ENCODE measurements at regions not wholly inside any gene's neighbourhood (a gene's known extent, or its start where the extent isn't known, plus 50 kb on each side); places are given as distances from the start of the nearest gene placed in this dataset.

DNA sequence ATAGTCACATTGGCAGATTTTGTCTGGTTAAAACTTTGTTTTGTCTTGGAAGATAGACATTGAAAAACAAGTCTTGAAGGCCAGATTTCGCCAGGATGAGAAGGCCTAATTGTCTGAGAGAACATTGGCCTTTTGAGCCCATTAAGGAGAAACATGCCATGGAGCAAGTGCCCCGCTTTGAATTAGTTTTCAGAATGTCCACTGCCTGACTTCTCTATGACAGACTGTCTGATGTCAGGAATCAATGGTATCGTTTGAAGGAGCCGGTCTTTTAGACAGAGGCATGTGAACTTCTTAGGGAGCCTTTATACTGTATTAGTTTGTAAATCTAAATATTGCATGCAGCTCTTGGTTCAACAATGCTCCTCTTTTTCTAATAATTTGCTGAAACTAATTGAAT is 155.9 kb downstream of the DLEU7 start (continued):
- TF ChIP-seq ZNF548 (tag by site-specific recombination; IDR thresholded peaks at IDR 0.05) = no peak
- TF ChIP-seq ZNF37A (tag by site-specific recombination; IDR thresholded peaks at IDR 0.05) = no peak
- TF ChIP-seq, protein P1, sequence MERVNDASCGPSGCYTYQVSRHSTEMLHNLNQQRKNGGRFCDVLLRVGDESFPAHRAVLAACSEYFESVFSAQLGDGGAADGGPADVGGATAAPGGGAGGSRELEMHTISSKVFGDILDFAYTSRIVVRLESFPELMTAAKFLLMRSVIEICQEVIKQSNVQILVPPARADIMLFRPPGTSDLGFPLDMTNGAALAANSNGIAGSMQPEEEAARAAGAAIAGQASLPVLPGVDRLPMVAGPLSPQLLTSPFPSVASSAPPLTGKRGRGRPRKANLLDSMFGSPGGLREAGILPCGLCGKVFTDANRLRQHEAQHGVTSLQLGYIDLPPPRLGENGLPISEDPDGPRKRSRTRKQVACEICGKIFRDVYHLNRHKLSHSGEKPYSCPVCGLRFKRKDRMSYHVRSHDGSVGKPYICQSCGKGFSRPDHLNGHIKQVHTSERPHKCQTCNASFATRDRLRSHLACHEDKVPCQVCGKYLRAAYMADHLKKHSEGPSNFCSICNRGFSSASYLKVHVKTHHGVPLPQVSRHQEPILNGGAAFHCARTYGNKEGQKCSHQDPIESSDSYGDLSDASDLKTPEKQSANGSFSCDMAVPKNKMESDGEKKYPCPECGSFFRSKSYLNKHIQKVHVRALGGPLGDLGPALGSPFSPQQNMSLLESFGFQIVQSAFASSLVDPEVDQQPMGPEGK (tag by site-specific recombination; IDR thresholded peaks at IDR 0.05) = no peak
- no peak for TF ChIP-seq ZNF670 (tag by site-specific recombination; IDR thresholded peaks at IDR 0.05; ENCODE audit: low read depth)
- no peak for TF ChIP-seq ZNF792 (tag by site-specific recombination; IDR thresholded peaks at IDR 0.05)
- TF ChIP-seq, protein P2, sequence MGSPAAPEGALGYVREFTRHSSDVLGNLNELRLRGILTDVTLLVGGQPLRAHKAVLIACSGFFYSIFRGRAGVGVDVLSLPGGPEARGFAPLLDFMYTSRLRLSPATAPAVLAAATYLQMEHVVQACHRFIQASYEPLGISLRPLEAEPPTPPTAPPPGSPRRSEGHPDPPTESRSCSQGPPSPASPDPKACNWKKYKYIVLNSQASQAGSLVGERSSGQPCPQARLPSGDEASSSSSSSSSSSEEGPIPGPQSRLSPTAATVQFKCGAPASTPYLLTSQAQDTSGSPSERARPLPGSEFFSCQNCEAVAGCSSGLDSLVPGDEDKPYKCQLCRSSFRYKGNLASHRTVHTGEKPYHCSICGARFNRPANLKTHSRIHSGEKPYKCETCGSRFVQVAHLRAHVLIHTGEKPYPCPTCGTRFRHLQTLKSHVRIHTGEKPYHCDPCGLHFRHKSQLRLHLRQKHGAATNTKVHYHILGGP (tag by site-specific recombination; IDR thresholded peaks at IDR 0.05) = no peak

DNA sequence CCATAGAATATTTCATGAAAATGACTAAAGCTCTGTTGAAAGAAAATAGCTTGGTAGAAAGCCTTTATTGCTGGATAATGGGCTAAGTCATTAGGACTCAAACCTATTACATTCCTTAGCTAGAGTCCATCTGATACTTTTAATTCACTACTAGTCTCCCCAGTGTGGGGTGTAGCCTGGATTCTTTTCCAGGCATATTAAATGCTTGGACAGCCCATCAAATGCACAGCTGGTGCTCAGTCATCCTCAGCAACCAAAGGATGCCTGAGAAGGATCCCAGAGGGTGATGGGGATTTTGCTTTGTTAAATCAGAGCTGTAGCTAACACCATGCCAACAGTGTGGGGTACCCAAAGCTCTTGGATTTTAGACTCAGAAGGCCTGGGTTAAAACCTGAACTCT is 153.5 kb downstream of the DLEU7 start:
- Histone ChIP-seq H3K4me3 (ENCODE audit: low read depth, low read length) (no peak overlapping the region), H3K36me3 (ENCODE audit: control insufficient read depth in 2 of 2, insufficient read depth in 1 of 2, low read length in 2 of 2) (no peaks in the 10 kb centered on the region), H3K9me3 (ENCODE audit: control insufficient read depth, insufficient read depth, low read depth, low read length) (no peaks in the 10 kb centered on the region), H3K4me1 (ENCODE audit: control insufficient read depth, insufficient read depth, low read length) (peaks cover 7% of the 10 kb centered on the region), H3K27ac (ENCODE audit: extremely low read depth, low read depth, low read length) (no peak overlapping the region)
- POLR2A ChIA-PET = no interaction called here
- TF ChIP-seq, protein P3, sequence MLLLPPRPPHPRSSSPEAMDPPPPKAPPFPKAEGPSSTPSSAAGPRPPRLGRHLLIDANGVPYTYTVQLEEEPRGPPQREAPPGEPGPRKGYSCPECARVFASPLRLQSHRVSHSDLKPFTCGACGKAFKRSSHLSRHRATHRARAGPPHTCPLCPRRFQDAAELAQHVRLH (tag by site-specific recombination; IDR thresholded peaks at IDR 0.05) = no peak
- TF ChIP-seq, protein P4, sequence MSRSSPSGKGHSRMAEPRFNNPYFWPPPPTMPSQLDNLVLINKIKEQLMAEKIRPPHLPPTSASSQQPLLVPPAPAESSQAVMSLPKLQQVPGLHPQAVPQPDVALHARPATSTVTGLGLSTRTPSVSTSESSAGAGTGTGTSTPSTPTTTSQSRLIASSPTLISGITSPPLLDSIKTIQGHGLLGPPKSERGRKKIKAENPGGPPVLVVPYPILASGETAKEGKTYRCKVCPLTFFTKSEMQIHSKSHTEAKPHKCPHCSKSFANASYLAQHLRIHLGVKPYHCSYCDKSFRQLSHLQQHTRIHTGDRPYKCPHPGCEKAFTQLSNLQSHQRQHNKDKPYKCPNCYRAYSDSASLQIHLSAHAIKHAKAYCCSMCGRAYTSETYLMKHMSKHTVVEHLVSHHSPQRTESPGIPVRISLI (tag by site-specific recombination; IDR thresholded peaks at IDR 0.05) = no peak
- TF ChIP-seq, protein P5, sequence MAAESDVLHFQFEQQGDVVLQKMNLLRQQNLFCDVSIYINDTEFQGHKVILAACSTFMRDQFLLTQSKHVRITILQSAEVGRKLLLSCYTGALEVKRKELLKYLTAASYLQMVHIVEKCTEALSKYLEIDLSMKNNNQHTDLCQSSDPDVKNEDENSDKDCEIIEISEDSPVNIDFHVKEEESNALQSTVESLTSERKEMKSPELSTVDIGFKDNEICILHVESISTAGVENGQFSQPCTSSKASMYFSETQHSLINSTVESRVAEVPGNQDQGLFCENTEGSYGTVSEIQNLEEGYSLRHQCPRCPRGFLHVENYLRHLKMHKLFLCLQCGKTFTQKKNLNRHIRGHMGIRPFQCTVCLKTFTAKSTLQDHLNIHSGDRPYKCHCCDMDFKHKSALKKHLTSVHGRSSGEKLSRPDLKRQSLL (tag by site-specific recombination; IDR thresholded peaks at IDR 0.05) = no peak
- TF ChIP-seq ZFP37 (tag by site-specific recombination; IDR thresholded peaks at IDR 0.05) (no peak), ZNF560 (tag by site-specific recombination; IDR thresholded peaks at IDR 0.05; ENCODE audit: borderline replicate concordance) (no peak), ZNF169 (tag by site-specific recombination; IDR thresholded peaks at IDR 0.05) (no peak)
- TF ChIP-seq, protein P6, sequence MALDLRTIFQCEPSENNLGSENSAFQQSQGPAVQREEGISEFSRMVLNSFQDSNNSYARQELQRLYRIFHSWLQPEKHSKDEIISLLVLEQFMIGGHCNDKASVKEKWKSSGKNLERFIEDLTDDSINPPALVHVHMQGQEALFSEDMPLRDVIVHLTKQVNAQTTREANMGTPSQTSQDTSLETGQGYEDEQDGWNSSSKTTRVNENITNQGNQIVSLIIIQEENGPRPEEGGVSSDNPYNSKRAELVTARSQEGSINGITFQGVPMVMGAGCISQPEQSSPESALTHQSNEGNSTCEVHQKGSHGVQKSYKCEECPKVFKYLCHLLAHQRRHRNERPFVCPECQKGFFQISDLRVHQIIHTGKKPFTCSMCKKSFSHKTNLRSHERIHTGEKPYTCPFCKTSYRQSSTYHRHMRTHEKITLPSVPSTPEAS (tag by site-specific recombination; IDR thresholded peaks at IDR 0.05) = no peak
- TF ChIP-seq, protein P7, sequence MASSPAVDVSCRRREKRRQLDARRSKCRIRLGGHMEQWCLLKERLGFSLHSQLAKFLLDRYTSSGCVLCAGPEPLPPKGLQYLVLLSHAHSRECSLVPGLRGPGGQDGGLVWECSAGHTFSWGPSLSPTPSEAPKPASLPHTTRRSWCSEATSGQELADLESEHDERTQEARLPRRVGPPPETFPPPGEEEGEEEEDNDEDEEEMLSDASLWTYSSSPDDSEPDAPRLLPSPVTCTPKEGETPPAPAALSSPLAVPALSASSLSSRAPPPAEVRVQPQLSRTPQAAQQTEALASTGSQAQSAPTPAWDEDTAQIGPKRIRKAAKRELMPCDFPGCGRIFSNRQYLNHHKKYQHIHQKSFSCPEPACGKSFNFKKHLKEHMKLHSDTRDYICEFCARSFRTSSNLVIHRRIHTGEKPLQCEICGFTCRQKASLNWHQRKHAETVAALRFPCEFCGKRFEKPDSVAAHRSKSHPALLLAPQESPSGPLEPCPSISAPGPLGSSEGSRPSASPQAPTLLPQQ (tag by site-specific recombination; IDR thresholded peaks at IDR 0.05) = no peak
- TF ChIP-seq, protein P8, sequence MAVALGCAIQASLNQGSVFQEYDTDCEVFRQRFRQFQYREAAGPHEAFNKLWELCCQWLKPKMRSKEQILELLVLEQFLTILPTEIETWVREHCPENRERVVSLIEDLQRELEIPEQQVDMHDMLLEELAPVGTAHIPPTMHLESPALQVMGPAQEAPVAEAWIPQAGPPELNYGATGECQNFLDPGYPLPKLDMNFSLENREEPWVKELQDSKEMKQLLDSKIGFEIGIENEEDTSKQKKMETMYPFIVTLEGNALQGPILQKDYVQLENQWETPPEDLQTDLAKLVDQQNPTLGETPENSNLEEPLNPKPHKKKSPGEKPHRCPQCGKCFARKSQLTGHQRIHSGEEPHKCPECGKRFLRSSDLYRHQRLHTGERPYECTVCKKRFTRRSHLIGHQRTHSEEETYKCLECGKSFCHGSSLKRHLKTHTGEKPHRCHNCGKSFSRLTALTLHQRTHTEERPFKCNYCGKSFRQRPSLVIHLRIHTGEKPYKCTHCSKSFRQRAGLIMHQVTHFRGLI (tag by site-specific recombination; IDR thresholded peaks at IDR 0.05) = no peak
- CTCF ChIA-PET = interaction anchor here (0.6 to 0.7 kb wide), 2 partner anchors 149 to 737 kb away, joined by 3 read pairs; no protein-coding TSS in a partner anchor

All from HEK293 (cell line).